ENCODE measurements at regions not wholly inside any gene's neighbourhood (a gene's known extent, or its start where the extent isn't known, plus 50 kb on each side); places are given as distances from the start of the nearest gene placed in this dataset.

DNA sequence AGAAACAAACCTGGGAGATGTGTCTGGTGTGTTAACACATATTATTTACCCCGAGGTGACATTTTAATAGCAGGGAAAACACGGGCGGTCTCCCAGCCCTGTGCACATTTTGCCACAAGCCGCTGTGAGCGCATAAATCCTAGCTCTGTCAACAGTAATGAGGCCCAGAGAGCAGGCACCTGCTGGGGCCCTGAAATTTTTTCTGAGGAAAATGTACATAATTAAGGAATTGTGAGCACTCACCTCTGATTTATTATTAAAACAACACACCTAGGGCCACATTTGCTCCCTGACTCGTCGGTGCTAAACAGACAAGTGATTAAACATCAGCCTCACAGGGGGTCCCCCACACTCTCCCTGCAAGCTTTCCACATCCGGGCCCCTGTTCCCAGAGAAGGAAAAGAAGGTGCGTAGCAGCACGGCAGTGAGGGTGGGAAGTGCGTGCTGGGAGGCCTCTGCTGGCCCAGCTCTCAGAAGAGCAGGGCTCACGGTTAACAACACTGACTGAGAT lies 616.3 kb downstream of the UQCRFS1 start:
- Mint-ChIP-seq H3K4me1 (peaks cover 15 to 16% of the 10 kb centered on the region in 2 experiments), H3K27ac (no peak overlapping the region), H3K36me3 (ENCODE audit: insufficient read depth in 1 of 3, low read depth in 3 of 3) (0 out of 7 replicates have a peak, but pooled peaks cover 0 to 2% (median 0%) of the 10 kb centered on the region in 3 experiments), H3K27me3 (ENCODE audit: low read depth) (no peaks in the 10 kb centered on the region), H3K9me3 (no peaks in the 10 kb centered on the region), H3K4me3 (no peak overlapping the region)
- no peak overlapping the region for H2BK5ac ChIP-seq (ENCODE audit: insufficient read length, low read length)
- no peaks in the 10 kb centered on the region for H3K9me3 ChIP-seq (ENCODE audit: control insufficient read depth, low read depth, low read length)
- no peaks in the 10 kb centered on the region for H3K79me2 ChIP-seq (ENCODE audit: insufficient read depth, low read length)
- H2BK20ac ChIP-seq (ENCODE audit: low read depth, low read length, poor library complexity, severe bottlenecking): no peak overlapping the region
- no peak overlapping the region for H3K18ac ChIP-seq (ENCODE audit: insufficient read length, low read depth, low read length)
- H2BK15ac ChIP-seq (ENCODE audit: low read depth, low read length): no peak overlapping the region
- no peak overlapping the region for H3K27ac ChIP-seq (ENCODE audit: insufficient read length, low read depth, low read length)
- H3K23me2 ChIP-seq (ENCODE audit: insufficient read length, low read depth, low read length, poor library complexity, severe bottlenecking): no peaks in the 10 kb centered on the region
- no peak overlapping the region for H3K4me2 ChIP-seq (ENCODE audit: insufficient read depth, insufficient read length, low read length)
- H3K4me1 ChIP-seq (ENCODE audit: insufficient read depth, low read length): no peaks in the 10 kb centered on the region
- no peak overlapping the region for H3K23ac ChIP-seq (ENCODE audit: insufficient read length, low read depth, low read length)
- TF ChIP-seq, protein P1, sequence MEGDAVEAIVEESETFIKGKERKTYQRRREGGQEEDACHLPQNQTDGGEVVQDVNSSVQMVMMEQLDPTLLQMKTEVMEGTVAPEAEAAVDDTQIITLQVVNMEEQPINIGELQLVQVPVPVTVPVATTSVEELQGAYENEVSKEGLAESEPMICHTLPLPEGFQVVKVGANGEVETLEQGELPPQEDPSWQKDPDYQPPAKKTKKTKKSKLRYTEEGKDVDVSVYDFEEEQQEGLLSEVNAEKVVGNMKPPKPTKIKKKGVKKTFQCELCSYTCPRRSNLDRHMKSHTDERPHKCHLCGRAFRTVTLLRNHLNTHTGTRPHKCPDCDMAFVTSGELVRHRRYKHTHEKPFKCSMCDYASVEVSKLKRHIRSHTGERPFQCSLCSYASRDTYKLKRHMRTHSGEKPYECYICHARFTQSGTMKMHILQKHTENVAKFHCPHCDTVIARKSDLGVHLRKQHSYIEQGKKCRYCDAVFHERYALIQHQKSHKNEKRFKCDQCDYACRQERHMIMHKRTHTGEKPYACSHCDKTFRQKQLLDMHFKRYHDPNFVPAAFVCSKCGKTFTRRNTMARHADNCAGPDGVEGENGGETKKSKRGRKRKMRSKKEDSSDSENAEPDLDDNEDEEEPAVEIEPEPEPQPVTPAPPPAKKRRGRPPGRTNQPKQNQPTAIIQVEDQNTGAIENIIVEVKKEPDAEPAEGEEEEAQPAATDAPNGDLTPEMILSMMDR (conservative IDR thresholded peaks at IDR 0.05): no peak
- H2BK120ac ChIP-seq (ENCODE audit: low read depth, low read length, poor library complexity, severe bottlenecking): no peak overlapping the region
- H4K5ac ChIP-seq (ENCODE audit: insufficient read length, low read depth, low read length): no peak overlapping the region
- H2AFZ ChIP-seq (ENCODE audit: low read length): no peak overlapping the region
- H3K9ac ChIP-seq (ENCODE audit: extremely low read depth, insufficient read length, low read length): no peak overlapping the region
- no CpG with 5 or more reads among the region's 12 CpGs for WGBS (ENCODE audit: extremely low coverage, insufficient read length, low lambda C conversion rate)
- H3K79me1 ChIP-seq (ENCODE audit: insufficient read depth, low read depth, low read length, poor library complexity, severe bottlenecking): no peaks in the 10 kb centered on the region
- no peak overlapping the region for H3K4ac ChIP-seq (ENCODE audit: low read depth, low read length)
- no peak overlapping the region for H4K8ac ChIP-seq (replicated peaks; ENCODE audit: insufficient read length, low read depth, low read length)
- H4K20me1 ChIP-seq (ENCODE audit: control insufficient read depth, insufficient read depth, insufficient read length): no peaks in the 10 kb centered on the region
- no peak overlapping the region for H2AK5ac ChIP-seq (ENCODE audit: insufficient read length, low read length)
- no peaks in the 10 kb centered on the region for H3K27me3 ChIP-seq (ENCODE audit: insufficient read depth, low read length)
- no peak overlapping the region for H4K91ac ChIP-seq (ENCODE audit: insufficient read length, low read depth, low read length)
- no peak overlapping the region for H2BK12ac ChIP-seq (ENCODE audit: insufficient read length, low read depth, low read length)
- DNase-seq: no peak
- H3K14ac ChIP-seq (ENCODE audit: insufficient read depth, low read length): no peak overlapping the region
- no peak overlapping the region for H3K56ac ChIP-seq (ENCODE audit: insufficient read length, low read depth, low read length)
- H3T11ph ChIP-seq (ENCODE audit: low read length): no peak overlapping the region
